ENCODE measurements at regions not wholly inside any gene's neighbourhood (a gene's known extent, or its start where the extent isn't known, plus 50 kb on each side); places are given as distances from the start of the nearest gene placed in this dataset.
"Not testable (repeated sequence)": the region's sequence is repeated elsewhere in the genome, so short reads cannot be mapped to it uniquely, and the experiment has no call there.

DNA sequence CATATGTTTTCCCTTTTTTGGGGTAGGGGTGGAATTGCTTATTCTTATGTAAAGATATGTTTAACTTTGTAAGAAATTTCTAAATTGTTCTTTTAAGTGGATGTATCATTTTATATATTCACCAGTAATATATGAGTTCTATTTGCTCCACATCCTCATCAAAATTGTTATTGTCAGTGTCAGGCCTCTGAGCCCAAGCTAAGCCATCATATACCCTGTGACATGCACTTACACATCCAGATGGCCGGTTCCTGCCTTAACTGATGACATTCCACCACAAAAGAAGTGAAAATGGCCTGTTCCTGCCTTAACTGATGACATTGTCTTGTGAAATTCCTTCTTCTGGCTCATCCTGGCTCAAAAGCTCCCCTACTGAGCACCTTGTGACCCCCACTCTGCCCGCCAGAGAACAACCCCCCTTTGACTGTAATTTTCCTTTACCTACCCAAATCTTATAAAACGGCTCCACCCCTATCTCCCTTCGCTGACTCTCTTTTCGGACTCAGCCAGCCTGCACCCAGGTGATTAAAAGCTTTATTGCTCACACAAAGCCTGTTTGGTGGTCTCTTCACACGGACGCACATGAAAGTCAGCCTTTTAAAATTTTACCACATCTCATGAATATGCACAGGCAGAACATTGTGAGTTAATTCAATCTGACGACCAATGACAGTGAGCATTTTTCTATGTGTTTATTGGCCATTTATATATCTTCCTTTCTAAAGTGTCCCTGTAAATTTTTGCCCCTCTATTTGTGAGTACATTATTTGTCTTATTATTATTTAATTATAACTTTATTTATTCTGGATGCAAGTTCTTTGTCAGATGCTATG lies 176.8 kb downstream of the CDC14C start:
- not testable (repeated sequence) for DNase-seq (ENCODE audit: low spot score)

- no peak for DNase-seq (ENCODE audit: low spot score)
These were observed 178.1 kb downstream of the CDC14C start for GRCh38 chr7:49102411-49102810.

- DNase-seq (ENCODE audit: low spot score), result no peak
These were observed 187.4 kb downstream of the CDC14C start for GRCh38 chr7:49111706-49112105.

GRCh38 chr7:49112222-49112621 lies 187.9 kb downstream of the CDC14C start:
- DNase-seq (ENCODE audit: low spot score), result no peak

GRCh38 chr7:49112647-49113046 lies 188.3 kb downstream of the CDC14C start:
- DNase-seq (ENCODE audit: low spot score), result no peak

DNA sequence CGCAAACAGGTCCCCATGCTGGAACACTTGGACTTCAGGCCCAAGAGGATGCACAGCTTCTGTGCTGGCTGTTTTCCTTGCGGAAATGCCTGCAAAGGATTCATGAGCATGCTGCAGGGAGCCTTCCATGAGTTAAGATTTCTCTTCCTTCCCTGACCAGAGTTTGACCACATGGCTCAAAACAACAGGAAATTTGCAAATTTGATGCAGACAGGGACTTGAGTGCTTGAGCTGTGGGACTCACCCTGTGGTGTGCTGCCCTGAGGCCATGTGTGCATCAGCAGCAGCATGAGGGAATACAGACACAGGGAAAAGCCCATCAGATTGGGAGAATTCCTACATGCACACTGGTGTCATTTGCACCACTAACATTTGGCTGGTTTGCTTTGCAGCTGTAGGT lies 195.4 kb downstream of the CDC14C start:
- DNase-seq (ENCODE audit: low spot score), result no peak

DNA sequence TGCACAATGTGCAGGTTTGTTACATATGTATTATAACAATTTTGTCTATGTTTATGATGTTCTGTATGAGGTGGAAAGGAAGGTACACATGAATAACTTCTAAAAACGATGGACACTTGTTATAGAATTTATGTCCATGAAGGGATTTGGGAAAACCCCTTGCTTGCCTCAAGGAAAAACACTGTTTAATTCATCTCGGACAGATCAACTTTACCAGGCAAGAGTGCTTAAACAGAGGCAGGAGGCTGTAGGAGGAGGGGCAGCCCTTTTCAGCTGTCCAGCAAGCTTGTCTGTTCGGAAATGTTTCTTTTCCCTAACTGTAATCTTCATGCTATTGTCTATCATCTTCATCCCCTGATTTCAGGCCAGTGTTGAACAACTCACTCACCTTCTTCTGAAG lies 200.9 kb downstream of the CDC14C start:
- no peak for DNase-seq (ENCODE audit: low spot score)

GRCh38 chr7:49127359-49127913 lies 203.1 kb downstream of the CDC14C start:
- no peak for DNase-seq (ENCODE audit: low spot score)

DNA sequence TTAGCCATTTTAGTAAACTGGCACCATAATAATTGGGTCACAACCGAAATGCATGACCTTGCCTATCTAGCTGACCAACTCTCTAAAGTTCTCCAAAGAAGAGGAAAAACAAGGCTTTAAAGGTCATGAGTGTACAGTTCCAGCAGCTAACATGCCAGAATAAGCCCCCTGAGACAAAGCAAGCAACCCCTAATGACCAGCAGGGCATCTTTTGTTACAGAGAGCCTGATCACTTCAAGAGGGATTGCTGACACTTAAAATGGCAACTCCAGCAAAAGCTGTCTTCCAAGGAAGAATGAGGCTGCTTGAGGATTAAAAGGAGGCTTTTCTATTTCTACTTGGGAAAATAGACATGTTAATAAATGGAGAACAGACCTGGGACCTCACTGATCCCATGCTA lies 213.6 kb downstream of the CDC14C start:
- DNase-seq (ENCODE audit: low spot score), result no peak

- no peak for DNase-seq (ENCODE audit: low spot score)
These were observed 226.1 kb downstream of the CDC14C start for GRCh38 chr7:49150486-49150885.

GRCh38 chr7:49151146-49151545 lies 226.8 kb downstream of the CDC14C start:
- DNase-seq (ENCODE audit: low spot score), result no peak

GRCh38 chr7:49158321-49158720 lies 234.0 kb downstream of the CDC14C start:
- DNase-seq (ENCODE audit: low spot score), result no peak

DNA sequence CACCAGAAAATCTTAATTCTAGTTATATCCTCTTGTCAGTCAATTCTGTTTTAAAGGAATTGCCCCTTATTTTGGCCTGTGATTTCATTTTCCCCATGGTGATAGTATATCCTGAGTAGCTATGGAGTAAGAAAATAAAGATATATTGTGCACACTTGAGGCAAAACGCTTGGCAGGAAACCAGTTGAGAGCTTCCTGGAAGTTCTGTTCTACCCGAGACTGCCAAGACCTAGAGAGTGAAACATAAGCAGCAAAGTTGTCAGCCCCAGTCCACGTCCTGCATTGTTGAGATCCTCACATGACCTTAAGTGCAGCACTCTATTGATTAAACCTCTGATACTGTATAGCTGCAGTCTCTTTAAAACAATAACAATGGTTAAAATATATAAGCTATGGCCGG lies 235.2 kb downstream of the CDC14C start:
- no peak for DNase-seq (ENCODE audit: low spot score)

GRCh38 chr7:49166441-49166840 lies 242.1 kb downstream of the CDC14C start:
- no peak for DNase-seq (ENCODE audit: low spot score)

GRCh38 chr7:49172639-49173038 lies 248.3 kb downstream of the CDC14C start:
- DNase-seq (ENCODE audit: low spot score), result no peak

DNA sequence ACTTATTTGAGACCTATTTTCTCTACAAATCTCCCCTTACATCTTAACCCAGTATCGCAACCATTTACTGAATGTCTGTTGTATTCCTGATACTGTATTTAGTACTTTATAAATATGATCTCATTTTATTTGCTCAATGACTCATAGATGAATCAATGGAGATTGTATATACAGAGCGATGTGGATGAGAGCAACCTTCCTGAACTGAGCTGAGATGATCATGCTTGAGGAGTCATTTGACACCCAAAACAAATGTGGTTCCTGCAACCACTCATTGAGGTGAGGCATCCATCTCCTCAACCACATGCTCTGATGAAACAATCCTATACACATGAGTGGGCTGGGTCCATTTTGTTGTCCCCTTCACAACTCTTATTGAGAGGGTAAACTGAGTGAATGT lies 250.0 kb downstream of the CDC14C start:
- no peak for DNase-seq (ENCODE audit: low spot score)

GRCh38 chr7:49187543-49188268 lies 263.4 kb downstream of the CDC14C start:
- no peak for DNase-seq (ENCODE audit: low spot score)

- DNase-seq (ENCODE audit: low spot score), result no peak
These were observed 304.2 kb downstream of the CDC14C start for GRCh38 chr7:49228426-49229098.

DNA sequence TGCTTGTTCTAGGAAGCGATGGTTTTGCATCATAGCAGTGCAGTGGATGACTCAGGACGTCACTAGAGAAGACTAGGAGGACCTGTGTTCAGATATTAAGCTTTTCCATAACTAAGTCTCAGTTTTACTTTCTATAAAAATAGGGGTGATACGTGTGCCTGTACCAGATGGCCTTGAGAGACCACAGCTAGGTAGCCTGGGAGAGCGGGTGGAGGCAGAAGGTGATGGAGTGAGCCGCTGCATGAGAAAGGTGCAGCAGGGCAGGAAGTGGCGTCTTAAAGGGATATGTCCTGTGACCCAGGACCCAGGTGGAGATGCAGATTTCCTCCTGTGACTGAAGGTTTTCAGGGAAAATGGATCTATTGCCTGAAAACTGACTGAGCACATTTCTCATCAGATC lies 304.9 kb downstream of the CDC14C start:
- DNase-seq (ENCODE audit: low spot score), result no peak

DNA sequence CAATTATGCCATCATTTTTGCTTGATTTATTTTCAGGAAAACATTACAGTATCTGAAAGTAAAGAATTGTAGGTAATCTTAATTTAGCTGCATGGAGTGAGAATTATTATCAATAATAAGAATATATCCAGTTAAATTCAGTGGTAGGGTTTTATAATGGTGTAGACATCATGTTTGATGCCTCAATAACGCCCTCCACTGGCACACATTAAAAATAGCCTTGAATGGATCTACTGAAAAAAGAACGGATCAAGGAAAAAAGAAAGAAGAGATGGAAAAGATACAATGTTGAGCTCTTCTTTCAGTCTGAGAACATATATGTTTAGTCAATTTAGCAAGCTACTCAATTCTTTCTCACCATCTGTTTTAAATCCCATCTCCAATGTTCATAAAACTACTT lies 319.2 kb downstream of the CDC14C start:
- no peak for DNase-seq (ENCODE audit: low spot score)

- no peak for DNase-seq (ENCODE audit: low spot score)
These were observed 320.2 kb downstream of the CDC14C start for GRCh38 chr7:49244543-49244942.

- DNase-seq (ENCODE audit: low spot score), result no peak
These were observed 320.7 kb downstream of the CDC14C start for GRCh38 chr7:49245062-49245461.

DNA sequence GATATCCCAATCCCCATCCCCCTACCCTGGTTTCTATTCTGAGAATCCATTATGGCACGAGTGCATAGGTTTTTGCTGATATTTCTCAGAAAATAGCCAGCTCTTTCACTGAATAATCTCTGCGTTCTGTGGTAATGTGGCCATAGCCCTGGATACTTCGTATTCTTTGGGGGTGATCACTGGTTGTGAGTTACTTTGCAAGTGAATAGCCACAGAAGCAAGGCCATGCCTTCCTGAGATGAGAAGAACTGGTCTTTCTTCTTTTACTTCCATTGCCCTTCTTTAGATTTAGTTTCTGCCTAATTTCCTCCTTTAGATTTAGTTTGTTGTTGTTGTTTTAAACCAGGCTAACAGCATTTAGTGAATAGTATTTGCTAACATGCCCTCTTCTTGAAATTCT lies 323.4 kb downstream of the CDC14C start:
- DNase-seq (ENCODE audit: low spot score), result no peak

All from cerebellar cortex (tissue), 1 donor.